ENCODE measurements at regions not wholly inside any gene's neighbourhood (a gene's known extent, or its start where the extent isn't known, plus 50 kb on each side); places are given as distances from the start of the nearest gene placed in this dataset.
"Not testable (repeated sequence)": the region's sequence is repeated elsewhere in the genome, so short reads cannot be mapped to it uniquely, and the experiment has no call there.

- TF ChIP-seq EP300 (IDR thresholded peaks at IDR 0.05) (no peak), POLR2A (IDR thresholded peaks at IDR 0.05) (no peak), CTCF (IDR thresholded peaks at IDR 0.05) (no peak)
- H3K9me3 ChIP-seq: peaks cover 0 to 62% (median 8%) of the 10 kb centered on the region in 4 donors
- WGBS, 2 donors: 74 to 84% methylated on average over 11 of the region's 11 CpGs
- H3K36me3 ChIP-seq: no peaks in the 10 kb centered on the region
- no peak overlapping the region for H3K27ac ChIP-seq
- no peak for DNase-seq (ENCODE audit: low spot score in 2 of 2)
- no peak overlapping the region for H3K4me3 ChIP-seq
- no peaks in the 10 kb centered on the region for H3K4me1 ChIP-seq
- no peaks in the 10 kb centered on the region for H3K27me3 ChIP-seq
Measured at GRCh38 chrX:1041091-1041490, 171.4 kb downstream of the CRLF2 start.

- H3K9me3 ChIP-seq: peaks cover 0 to 67% (median 1%) of the 10 kb centered on the region in 4 donors
- H3K4me3 ChIP-seq; DNase-seq (ENCODE audit: low spot score in 2 of 2); H3K36me3 ChIP-seq; H3K4me1 ChIP-seq; H3K27ac ChIP-seq; H3K27me3 ChIP-seq: not testable (repeated sequence)
- 78 to 88% methylated on average over 14 of the region's 14 CpGs for WGBS, 2 donors
Measured at GRCh38 chrX:1035931-1036330, 176.5 kb downstream of the CRLF2 start.

GRCh38 chrX:1035206-1035605 lies 177.2 kb downstream of the CRLF2 start:
- Histone ChIP-seq H3K4me3 (no peak overlapping the region), H3K36me3 (no peaks in the 10 kb centered on the region), H3K27me3 (no peaks in the 10 kb centered on the region), H3K9me3 (peaks cover 0 to 60% (median 1%) of the 10 kb centered on the region in 4 donors), H3K27ac (no peak overlapping the region), H3K4me1 (no peaks in the 10 kb centered on the region)
- no peak for DNase-seq (ENCODE audit: low spot score in 2 of 2)
- TF ChIP-seq CTCF (IDR thresholded peaks at IDR 0.05): no peak
- no peak for TF ChIP-seq EP300 (IDR thresholded peaks at IDR 0.05)
- TF ChIP-seq POLR2A (IDR thresholded peaks at IDR 0.05): no peak
- 62 to 67% methylated on average over 19 of the region's 19 CpGs for WGBS, 2 donors

GRCh38 chrX:1034717-1035116 lies 177.7 kb downstream of the CRLF2 start:
- H3K27me3 ChIP-seq: no peaks in the 10 kb centered on the region
- H3K9me3 ChIP-seq: peaks cover 0 to 55% (median 1%) of the 10 kb centered on the region in 4 donors
- H3K36me3 ChIP-seq: no peaks in the 10 kb centered on the region
- TF ChIP-seq EP300 (IDR thresholded peaks at IDR 0.05): no peak
- no peak for TF ChIP-seq POLR2A (IDR thresholded peaks at IDR 0.05)
- TF ChIP-seq CTCF (IDR thresholded peaks at IDR 0.05): no peak
- no peak for DNase-seq (ENCODE audit: low spot score in 2 of 2)
- WGBS, 2 donors: 64 to 68% methylated on average over 17 of the region's 17 CpGs
- no peak overlapping the region for H3K27ac ChIP-seq
- H3K4me3 ChIP-seq: no peak overlapping the region
- H3K4me1 ChIP-seq: no peaks in the 10 kb centered on the region

GRCh38 chrX:1031521-1032430 lies 180.7 kb downstream of the CRLF2 start:
- no peak for TF ChIP-seq CTCF (IDR thresholded peaks at IDR 0.05)
- no peak for TF ChIP-seq POLR2A (IDR thresholded peaks at IDR 0.05)
- TF ChIP-seq EP300 (IDR thresholded peaks at IDR 0.05): no peak
- no peak for DNase-seq (ENCODE audit: low spot score in 2 of 2)
- Histone ChIP-seq H3K36me3 (no peaks in the 10 kb centered on the region), H3K4me1 (no peaks in the 10 kb centered on the region), H3K27me3 (no peaks in the 10 kb centered on the region), H3K9me3 (peaks cover 0 to 33% (median 1%) of the 10 kb centered on the region in 4 donors), H3K27ac (no peak overlapping the region), H3K4me3 (no peak overlapping the region)
- WGBS, 2 donors: 80 to 84% methylated on average over 38 of the region's 38 CpGs
